OCI-M2 (cell line): ENCODE measurements at regions not wholly inside any gene's neighbourhood (a gene's known extent, or its start where the extent isn't known, plus 50 kb on each side); places are given as distances from the start of the nearest gene placed in this dataset.
"Not testable (repeated sequence)": the region's sequence is repeated elsewhere in the genome, so short reads cannot be mapped to it uniquely, and the experiment has no call there.

Experiments
- DNase-seq: peaks from one replicate; lab custom pipeline; 2025; ENCODE audit not compliant: unreplicated experiment; lab: John Stamatoyannopoulos, UW

DNA sequence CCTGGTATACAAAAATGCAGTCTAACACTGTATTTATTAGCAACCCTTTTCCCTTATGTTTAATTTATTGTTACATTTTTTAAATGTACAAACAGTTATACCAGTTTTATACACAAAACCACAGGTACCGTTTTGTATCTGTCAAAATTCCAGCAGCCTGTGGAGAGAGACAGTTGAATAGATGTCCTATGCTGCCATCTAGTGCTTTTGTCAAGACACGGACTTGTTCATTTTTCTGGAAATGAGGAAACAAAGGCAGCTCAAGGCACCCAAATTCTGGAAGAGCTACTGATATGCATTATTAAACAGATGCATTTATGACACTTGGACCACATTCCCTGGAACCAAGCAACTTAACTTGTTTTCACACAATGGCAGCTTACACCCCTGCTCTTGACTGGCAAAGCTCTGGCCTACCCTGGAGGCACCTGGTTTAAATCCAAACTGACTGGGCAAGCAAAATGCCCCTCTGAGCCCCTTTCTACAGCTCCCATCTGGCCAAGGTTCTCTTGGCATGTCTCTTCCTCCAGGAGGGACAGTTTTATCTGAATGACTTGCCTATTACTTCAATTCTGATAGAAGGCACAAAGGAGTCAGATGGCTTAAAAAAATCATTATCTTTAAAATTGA lies 286.9 kb upstream of the PRKD1 start:
- DNase-seq, result no peak

DNA sequence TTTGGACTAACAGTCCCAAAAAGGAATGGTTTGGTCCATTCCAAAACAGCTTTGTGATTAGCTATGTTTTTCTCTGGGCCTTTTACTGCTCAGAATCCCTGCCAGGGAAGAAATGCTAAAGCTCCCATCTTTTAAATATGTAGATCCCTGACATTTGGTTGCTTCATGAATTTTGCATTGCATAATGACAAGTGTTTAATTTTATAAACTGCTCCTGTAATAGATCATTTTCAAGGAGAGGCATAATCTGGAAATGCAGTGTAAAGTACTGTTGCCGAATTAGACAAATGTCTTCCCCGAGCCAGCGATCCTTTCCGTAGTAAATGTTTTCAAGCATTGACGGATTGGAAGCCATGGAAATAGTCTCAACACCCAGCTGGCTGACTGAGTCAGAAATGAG lies 291.3 kb upstream of the PRKD1 start:
- no peak for DNase-seq

DNA sequence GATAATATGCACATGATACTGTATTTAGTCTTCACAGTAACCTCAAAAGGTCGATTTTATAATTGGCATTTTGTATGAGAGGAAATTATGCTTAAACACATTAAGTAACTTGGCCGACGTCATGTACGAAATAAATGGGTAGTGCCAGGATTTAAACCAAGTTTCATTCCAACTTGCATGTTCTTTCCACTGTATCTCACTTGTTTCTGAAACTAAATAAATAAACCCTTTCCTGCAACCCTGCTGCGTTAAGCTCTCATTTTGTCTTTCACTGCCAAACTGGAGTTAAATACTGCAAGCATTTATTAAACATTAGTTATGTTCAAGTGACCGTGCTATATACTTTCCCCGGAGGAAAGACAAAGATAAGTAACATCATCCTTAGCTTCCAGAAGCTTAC lies 293.9 kb upstream of the PRKD1 start:
- DNase-seq, result no peak

DNA sequence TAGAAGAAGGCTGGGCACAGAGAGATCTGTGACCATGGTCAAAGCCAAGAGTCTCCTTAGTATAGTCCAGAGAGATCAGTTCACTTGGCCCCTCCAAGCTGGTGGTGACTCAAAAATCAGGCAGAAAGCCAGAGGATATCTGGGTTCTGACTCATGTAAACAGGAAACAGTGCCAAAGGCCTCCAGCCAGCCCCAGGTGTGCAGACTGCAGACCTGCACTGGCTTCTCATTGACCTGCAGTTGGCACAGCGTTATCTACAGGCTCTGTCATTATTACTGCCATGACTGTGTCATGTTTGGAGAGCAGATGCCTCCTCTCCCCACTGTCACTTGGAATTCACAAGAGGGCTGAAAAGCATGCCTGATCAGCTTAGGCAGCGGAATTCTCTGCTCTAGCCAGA lies 295.7 kb upstream of the PRKD1 start:
- DNase-seq, result no peak

DNA sequence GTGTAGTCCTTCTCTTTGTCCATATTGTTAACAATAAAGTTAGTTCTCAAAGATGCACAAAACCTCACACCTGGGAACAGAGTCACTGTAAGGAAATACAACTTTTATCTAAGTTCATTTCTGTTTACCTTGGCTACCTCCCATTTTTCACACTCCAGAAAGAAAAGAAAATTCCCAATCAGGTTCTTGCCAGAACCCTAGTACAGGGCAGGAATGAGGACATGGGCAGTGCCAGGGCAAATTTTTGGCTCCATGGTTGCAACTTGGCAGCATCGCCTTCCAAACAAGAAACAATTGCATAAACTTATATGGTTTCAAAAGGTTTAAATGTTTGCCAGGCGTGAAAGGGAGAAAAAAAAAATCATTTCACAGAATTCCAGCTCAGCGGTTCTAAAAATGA lies 296.3 kb upstream of the PRKD1 start:
- no peak for DNase-seq

DNA sequence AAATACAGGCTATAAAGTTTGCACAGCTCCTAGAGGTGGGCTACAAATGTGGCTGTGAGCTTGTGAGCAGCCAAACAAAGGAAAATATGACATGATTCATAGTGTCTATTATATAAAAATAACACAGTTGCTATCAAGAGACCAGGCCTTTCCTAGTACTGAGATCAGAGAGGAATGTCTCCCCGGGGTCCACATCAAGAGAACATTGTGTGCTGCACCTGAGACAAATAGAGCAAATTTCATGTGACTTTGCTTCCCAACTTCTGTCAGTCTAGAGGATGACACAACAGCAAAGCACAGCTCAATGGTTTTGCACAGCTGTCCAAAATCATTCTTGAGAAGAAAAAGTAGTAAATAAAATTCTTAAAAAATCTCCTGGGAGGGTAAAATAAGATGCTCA lies 297.5 kb upstream of the PRKD1 start:
- DNase-seq, result no peak

DNA sequence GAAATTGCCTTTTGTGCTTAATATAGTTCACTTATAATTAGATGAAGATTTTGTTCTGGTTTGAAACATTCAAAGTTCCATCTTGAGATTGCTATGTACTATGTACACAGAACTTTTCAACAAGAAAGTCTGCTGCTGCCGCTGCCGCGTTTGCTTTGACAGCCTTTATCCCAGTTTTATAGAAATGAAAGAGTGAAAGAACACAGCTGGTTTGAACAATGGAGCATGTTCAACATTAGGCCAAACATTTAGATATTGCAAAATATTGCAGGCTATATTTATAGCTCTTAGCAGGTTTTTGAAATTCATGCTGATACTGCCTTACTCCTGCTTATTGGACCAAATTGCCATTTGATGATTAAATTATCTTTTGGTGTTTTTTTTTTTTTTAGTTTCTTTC lies 299.8 kb upstream of the PRKD1 start:
- DNase-seq, result no peak

DNA sequence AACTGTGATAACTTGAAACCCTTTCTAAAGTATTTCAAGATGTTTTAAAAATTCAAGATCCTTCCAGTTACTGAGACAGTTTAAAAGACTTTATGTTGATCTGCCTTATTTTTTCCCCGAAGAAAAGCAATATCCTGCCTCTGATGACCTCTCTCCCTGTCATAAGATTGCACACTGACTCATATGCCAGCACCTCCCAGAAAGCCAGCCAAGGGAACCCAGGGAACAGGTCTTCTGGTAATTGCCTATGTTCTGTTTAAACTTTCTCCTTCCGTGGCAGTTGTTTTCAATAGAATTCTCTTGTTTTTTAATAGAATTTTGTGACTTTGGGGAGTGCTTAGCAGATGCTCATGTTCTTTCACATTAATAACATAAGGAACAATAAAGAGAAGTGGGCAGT lies 300.2 kb upstream of the PRKD1 start:
- DNase-seq, result no peak

DNA sequence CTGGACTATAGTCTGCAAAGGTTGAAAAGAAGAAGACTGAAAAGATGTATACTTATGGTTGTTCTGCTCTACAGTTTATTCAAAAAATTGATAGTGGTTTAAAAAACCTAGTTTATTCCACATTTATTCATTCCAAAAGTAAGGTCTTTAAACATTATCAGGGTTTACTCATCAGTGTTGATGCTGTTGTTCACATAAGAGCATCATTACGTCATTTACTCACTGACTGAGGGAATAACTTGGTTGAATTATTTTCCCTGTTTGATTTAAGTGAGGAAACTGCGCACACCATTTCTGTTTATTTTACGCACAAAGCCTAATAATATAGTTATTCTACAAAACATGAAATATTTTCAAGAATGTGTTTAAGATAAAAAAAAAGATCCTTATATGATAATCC lies 303.1 kb upstream of the PRKD1 start:
- DNase-seq, result no peak

DNA sequence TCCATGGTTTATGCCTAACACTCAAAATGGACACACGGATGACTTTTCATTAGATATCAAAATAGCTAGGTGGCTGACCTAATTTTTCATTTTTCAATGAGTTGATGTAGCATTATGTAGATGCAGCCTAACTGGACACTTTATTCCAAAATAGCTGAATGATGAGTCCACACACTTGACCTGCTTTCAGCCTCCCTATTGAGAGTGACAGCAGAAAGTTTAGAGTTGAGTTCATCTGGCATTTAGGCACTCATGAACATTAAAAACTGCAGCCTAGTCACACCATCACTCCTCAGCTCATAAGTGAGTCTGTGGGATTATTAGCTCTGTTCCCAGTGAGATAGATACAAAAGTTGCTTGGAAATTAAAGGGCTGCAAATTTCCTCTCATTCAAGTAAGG lies 307.3 kb upstream of the PRKD1 start:
- DNase-seq, result no peak

DNA sequence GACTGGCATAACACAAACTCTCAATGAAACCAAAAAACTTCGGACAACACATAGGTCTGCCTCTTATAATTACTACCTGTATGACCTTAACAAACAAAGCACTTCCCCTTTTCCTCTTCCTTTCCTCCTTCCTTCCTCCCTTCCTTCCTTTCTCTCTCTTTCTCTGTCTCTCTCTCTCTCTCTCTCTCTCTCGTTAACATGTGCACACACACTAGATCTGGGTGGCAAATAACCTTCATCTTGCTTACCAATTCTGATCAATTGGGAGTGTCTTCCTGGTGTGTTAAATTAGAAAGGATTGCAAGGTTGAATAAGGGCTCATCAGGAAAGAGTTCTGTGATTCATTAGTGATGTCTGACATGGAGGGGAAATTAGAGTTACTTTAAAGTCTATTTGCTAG lies 307.8 kb upstream of the PRKD1 start:
- no peak for DNase-seq

DNA sequence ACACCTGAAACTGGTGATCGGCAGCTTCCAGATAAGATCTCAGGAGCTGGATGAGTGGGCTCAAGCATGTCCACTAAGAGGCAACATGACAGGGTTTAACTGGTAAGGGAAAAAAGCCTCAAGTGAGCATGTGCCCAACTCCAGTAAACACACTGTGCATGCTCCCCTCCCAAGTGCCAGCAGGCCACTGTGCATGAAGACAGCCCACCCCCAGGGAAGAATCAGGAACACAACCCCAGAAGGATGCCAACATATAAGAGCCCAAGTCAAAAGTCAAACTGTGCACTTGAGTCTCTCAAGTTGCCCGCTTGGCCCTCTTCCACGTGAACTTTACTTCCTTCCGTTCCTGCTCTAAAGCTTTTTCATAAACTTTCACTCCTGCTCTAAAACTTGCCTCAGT lies 311.3 kb upstream of the PRKD1 start:
- no peak for DNase-seq

DNA sequence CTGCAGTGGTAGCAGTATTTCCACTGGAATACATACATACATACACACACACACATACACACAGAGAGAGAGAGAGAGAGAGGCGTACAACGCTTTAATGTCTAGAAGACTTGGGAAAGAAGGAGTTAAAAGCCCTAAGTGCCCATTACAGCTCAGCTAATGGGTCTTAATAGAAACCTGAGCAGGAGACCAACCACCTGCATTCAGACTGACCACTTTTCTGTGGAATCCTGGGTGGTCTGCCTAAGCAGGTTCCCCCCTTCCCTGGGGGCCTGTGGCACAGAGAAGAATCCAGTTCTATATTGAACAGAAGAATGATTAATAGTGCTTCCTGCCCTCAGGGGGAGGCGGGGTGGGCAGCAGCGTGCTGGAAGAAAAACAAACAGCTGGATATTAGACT lies 312.4 kb upstream of the PRKD1 start:
- DNase-seq, result no peak

DNA sequence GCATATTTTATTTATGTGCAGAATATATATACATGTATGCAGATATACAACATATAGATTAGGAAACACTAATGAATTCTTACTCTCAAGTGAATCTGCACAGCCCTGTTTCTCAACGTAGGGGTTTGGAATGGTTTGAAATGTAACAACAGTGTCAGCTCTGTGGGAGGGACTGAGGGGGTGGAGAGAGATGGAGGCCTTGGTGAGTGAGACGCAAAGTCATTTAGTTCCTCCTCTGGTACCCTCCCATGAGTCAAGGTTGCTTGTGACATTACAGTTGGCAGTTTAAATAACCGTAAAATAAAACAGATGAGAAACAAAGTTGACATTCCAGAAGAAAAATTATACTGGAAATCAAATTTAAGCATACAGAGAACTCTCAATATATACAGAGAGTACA lies 313.0 kb upstream of the PRKD1 start:
- no peak for DNase-seq

DNA sequence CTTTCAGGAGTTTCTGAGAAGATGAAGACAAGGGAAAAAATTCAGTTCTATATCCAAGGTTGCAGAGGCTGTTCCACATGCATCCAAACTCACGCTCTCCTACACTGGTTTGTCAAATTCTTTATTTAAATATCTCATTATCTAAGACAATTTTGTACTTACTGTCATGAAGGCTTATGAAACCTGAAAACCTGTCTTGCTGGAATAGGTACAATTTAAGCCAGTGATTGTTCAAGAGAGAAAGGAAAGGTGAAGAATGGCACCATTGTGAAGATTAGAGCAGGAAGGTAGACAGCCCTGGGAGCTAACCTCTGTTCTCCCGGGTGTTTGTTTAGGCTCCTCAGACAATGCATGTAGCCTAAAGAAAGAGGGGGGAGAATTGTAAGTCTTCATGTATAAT lies 315.1 kb upstream of the PRKD1 start:
- DNase-seq, result no peak

DNA sequence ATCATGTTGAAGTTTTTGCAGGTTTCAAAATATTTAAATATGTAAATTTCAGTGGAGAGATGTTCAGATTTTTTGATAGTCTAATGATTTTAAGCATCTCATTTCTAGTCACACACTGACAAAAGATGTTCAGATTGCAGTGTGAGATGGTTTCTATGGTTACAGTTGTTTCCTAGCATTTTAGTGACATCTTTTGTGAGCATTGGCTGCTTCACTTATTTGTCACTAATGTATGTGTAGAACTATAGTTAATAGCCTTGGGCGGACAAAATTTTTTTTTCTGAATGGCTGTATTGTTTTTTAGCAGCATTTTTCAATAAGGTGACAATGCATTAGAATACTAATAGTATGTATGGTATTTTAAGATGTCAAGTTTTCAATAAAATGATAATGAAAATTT lies 315.6 kb upstream of the PRKD1 start:
- no peak for DNase-seq

DNA sequence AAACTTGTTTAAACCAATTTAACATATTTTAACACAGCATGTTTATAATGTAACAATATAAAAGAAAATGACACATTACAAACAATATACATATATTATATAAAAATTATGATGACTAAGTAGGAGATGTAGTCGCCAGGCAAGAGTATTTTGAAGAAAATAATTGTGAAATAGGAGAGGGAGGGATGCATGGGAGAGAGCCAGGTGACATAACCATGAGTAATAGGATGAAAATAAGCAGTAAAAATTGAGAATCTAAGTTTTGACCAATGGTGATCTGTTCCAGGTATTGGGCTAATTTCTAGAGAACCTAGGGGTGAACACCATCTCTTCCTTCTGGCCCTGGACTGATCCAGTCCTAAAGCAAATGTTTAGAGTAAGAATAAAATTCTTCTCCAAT lies 315.2 kb upstream of the G2E3 start:
- no peak for DNase-seq

DNA sequence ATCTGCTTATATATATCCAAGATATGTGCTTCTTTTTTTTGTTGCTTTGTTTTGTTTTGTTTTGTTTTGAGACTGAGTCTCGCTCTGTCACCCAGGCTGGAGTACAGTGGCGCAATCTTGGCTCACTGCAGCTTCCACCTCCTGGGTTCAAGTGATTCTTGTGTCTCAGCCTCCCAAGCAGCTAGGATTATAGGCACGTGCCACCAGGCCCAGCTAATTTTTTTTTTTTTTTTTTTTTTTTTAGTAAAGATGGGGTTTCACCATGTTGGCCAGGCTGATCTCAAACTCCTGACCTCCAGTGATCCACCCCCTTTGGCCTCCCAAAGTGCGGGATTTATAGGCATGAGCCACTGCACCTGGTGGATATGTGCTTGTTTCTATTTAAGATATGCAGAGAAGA lies 314.6 kb upstream of the G2E3 start:
- not testable (repeated sequence) for DNase-seq

DNA sequence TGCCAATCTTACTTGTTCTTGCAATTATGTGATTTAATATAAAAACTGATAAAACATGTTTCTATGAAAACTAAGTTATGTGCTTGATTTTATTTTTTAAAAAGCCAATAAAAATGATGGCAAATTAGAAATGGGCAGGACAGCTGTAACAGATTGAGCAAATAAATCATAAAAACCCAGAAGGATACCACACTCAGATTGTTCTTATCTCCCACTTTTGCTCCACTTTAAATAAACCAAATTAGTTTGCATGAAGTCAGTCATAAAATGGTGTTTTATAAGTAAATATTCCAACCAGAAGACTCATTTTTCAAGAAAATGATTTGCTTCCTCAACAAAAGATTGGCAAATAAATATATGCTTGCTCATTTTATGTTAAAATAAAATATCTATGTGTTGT lies 307.9 kb upstream of the G2E3 start:
- DNase-seq, result no peak

DNA sequence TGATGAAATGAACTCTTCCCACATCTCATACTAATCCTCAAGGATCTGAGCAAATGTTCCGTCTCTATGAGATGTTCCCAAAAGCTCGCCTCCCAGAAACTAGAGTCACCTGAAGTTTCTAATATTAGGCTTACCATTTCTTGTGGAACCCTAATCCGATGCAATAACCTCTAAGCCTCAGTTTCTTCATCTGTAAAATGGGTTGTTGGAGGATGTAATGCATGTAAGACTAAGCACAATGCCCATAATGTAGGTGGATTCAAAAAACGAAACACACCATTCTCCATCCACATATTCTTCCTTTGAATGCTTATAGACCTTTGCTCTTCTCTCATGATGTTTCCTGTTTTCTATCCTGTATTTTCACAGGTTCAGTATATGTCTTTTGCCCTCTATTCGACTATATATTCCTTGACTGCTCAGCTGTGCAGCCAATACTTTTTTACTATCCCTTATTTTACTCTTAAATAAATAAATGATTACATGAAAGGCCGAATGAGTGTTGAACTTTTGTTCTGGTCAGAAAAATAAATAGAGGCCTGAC lies 307.3 kb upstream of the G2E3 start:
- no peak for DNase-seq

DNA sequence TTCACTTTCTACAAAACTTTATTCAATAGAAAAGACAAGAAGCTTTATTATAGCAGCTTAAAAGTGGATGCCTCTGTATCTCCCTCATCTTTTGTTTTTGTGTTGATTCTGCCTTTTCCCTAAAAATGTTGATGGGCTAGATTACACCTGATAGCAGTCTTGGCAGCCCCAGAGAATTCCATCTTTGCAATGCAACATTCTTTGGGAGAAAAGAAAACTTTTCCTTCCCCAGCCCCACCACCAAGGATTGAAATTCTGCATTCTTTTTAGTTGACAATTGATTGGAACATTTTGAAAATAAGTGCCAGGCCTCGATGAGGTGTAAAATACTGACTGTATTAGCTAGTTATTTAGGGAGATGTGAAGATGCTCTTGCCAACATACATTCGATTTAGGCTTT lies 306.8 kb upstream of the G2E3 start:
- DNase-seq, result no peak

DNA sequence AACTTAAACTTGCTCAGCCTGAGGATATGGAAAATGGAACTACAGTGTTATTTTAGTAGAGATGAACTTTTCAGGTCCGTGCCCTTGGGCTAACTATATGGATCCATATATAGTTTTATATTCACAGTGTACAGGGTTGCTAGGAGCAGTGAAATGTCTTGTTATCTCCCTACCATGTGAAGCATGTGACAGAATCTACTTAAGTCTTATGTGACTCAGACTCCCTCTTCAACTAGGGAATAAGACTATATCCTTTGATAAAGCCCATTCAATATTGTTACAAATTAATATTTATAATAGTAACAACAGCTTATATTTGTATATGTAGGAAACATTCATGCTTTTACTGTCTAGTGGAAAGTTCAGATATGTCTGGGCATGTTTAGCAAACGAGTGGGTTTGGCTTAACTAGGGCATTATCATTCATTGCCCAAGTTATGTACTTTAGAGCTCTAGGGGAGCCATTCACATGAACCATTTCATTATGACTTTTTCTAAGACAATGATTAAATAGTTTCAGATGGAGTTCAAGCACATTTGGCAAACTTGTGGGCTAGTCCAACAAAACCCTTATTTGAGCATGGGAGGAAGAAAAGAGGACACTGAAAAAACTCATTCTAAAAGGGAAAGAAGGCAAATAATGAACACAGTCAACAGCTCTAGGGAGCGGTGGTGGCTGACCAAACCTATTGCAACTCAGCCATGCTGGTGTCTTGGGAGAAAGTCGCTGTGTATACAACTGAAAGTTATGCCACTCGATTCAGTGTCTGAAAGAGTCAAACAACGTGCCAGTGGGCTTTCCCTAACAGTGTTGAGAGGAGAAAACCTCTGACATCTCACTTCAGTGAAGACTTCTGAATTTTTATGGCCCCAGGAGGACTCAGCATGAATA lies 305.9 kb upstream of the G2E3 start:
- no peak for DNase-seq

DNA sequence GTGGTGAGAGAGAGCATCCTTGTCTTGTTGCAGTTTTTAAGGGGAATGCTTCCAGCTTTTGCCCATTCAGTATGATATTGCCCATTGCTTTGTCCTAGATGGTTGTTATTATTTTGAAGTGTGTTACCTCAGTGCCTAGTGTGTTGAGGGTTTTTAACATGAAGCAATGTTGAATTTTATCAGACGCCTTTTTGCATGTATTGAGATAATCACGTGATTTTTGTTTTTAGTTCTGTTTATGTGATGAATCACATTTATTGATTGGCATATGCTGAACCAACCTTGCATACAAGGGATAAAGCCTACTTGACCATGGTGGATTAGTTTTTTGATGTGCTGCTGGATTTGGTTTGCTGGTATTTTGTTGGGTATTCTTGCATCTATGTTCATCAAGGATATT lies 302.3 kb upstream of the G2E3 start:
- DNase-seq, result no peak
